SK-N-SH (cell line): ENCODE measurements at regions not wholly inside any gene's neighbourhood (a gene's known extent, or its start where the extent isn't known, plus 50 kb on each side); places are given as distances from the start of the nearest gene placed in this dataset.

Experiments
- CHD2 ChIP-seq: fragments of 150-350 bp; IDR thresholded peaks from 2 replicates; pipeline ENCODE4 v1.6.1; 2018; ENCODE audit warnings: low read length; ENCODE audit not compliant: partially characterized antibody
- EP300 ChIP-seq, 2 experiments: IDR thresholded peaks; 2 replicates each; pipeline versions ENCODE4 v1.4.0 to v1.6.1; 2012; ENCODE audit warnings: borderline replicate concordance in 1 of 2, low read depth in 1 of 2, low read length in 1 of 2
- EZH2phosphoT487 ChIP-seq: fragments of 200-600 bp; sonication (generic); IDR thresholded peaks from 2 replicates; pipeline ENCODE4 v1.6.1; 2017; ENCODE audit warnings: low read depth, mixed run types, mild to moderate bottlenecking, antibody characterized with exemption, moderate library complexity, borderline replicate concordance
- POLR2AphosphoS5 ChIP-seq: IDR thresholded peaks from 2 replicates; pipeline ENCODE4 v1.6.1; 2012; ENCODE audit warnings: low read depth, low read length
- RAD21 ChIP-seq: IDR thresholded peaks from 2 replicates; pipeline ENCODE4 v1.6.1; 2012; ENCODE audit warnings: mild to moderate bottlenecking, low read length
- RCOR1 ChIP-seq: fragments of 150-350 bp; IDR thresholded peaks from 2 replicates; pipeline ENCODE4 v1.6.1; 2017; ENCODE audit warnings: antibody characterized with exemption, low read length
- SMC3 ChIP-seq: IDR thresholded peaks from 2 replicates; pipeline ENCODE4 v1.6.1; 2012; ENCODE audit warnings: low read depth, low read length, improper control_type of control experiment
- TAF1 ChIP-seq: IDR thresholded peaks from 2 replicates; pipeline ENCODE4 v1.6.1; 2012; ENCODE audit warnings: low read depth, mild to moderate bottlenecking, low read length, moderate library complexity, borderline replicate concordance
- TF ChIP-seq, protein P1 (sequence below): fragments of 200-600 bp; sonication (generic); IDR thresholded peaks from 2 replicates; pipeline ENCODE4 v1.6.1; 2017; ENCODE audit warnings: antibody characterized with exemption, mild to moderate bottlenecking, moderate library complexity
- TF ChIP-seq, protein P2 (sequence below): IDR thresholded peaks from 2 replicates; pipeline ENCODE4 v1.6.1; 2012; ENCODE audit warnings: mild to moderate bottlenecking, low read depth, low read length, moderate library complexity
- TF ChIP-seq, protein P3 (sequence below): IDR thresholded peaks from 2 replicates; pipeline ENCODE4 v1.4.0; 2012; ENCODE audit warnings: low read depth, borderline replicate concordance
- TF ChIP-seq, protein P4 (sequence below): IDR thresholded peaks from 2 replicates; pipeline ENCODE4 v1.4.0; 2012; ENCODE audit warnings: low read depth
- TF ChIP-seq, protein P5 (sequence below): fragments of 150-350 bp; IDR thresholded peaks from 2 replicates; pipeline ENCODE4 v1.6.1; 2017; ENCODE audit warnings: antibody characterized with exemption, low read length, low read depth, borderline replicate concordance

DNA sequence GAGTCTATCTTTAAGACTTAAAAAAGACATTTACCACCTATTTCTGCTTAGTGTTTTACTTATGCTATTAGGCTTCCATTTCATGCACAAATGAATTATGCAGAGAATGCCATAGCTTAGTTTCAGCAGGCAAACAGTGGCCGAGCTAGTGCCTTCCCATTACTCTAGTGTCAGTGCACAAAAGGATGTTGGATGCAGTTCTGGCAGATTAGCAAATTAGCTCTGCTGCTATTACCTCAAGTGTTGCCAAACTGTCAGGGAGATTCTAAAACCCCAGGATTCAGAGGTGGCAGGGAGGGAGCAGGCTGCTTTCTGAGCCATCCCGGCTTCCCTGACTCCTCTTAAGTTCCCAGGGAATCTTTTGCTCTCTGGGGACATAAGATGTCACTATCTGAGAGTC lies 209.4 kb upstream of the NCAM1 start:
- TF ChIP-seq RAD21 (no peak), SMC3 (no peak), CHD2 (no peak), TAF1 (no peak), POLR2AphosphoS5 (no peak), EP300 (IDR thresholded peaks at IDR 0.05; ENCODE audit: borderline replicate concordance in 1 of 2, low read depth in 1 of 2, low read length in 1 of 2) (no peak), RCOR1 (no peak), EZH2phosphoT487 (no peak)
- TF ChIP-seq, protein P1, sequence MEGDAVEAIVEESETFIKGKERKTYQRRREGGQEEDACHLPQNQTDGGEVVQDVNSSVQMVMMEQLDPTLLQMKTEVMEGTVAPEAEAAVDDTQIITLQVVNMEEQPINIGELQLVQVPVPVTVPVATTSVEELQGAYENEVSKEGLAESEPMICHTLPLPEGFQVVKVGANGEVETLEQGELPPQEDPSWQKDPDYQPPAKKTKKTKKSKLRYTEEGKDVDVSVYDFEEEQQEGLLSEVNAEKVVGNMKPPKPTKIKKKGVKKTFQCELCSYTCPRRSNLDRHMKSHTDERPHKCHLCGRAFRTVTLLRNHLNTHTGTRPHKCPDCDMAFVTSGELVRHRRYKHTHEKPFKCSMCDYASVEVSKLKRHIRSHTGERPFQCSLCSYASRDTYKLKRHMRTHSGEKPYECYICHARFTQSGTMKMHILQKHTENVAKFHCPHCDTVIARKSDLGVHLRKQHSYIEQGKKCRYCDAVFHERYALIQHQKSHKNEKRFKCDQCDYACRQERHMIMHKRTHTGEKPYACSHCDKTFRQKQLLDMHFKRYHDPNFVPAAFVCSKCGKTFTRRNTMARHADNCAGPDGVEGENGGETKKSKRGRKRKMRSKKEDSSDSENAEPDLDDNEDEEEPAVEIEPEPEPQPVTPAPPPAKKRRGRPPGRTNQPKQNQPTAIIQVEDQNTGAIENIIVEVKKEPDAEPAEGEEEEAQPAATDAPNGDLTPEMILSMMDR = no peak
- TF ChIP-seq, protein P2, sequence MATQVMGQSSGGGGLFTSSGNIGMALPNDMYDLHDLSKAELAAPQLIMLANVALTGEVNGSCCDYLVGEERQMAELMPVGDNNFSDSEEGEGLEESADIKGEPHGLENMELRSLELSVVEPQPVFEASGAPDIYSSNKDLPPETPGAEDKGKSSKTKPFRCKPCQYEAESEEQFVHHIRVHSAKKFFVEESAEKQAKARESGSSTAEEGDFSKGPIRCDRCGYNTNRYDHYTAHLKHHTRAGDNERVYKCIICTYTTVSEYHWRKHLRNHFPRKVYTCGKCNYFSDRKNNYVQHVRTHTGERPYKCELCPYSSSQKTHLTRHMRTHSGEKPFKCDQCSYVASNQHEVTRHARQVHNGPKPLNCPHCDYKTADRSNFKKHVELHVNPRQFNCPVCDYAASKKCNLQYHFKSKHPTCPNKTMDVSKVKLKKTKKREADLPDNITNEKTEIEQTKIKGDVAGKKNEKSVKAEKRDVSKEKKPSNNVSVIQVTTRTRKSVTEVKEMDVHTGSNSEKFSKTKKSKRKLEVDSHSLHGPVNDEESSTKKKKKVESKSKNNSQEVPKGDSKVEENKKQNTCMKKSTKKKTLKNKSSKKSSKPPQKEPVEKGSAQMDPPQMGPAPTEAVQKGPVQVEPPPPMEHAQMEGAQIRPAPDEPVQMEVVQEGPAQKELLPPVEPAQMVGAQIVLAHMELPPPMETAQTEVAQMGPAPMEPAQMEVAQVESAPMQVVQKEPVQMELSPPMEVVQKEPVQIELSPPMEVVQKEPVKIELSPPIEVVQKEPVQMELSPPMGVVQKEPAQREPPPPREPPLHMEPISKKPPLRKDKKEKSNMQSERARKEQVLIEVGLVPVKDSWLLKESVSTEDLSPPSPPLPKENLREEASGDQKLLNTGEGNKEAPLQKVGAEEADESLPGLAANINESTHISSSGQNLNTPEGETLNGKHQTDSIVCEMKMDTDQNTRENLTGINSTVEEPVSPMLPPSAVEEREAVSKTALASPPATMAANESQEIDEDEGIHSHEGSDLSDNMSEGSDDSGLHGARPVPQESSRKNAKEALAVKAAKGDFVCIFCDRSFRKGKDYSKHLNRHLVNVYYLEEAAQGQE = no peak
- TF ChIP-seq, protein P3, sequence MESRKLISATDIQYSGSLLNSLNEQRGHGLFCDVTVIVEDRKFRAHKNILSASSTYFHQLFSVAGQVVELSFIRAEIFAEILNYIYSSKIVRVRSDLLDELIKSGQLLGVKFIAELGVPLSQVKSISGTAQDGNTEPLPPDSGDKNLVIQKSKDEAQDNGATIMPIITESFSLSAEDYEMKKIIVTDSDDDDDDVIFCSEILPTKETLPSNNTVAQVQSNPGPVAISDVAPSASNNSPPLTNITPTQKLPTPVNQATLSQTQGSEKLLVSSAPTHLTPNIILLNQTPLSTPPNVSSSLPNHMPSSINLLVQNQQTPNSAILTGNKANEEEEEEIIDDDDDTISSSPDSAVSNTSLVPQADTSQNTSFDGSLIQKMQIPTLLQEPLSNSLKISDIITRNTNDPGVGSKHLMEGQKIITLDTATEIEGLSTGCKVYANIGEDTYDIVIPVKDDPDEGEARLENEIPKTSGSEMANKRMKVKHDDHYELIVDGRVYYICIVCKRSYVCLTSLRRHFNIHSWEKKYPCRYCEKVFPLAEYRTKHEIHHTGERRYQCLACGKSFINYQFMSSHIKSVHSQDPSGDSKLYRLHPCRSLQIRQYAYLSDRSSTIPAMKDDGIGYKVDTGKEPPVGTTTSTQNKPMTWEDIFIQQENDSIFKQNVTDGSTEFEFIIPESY = no peak
- TF ChIP-seq, protein P4, sequence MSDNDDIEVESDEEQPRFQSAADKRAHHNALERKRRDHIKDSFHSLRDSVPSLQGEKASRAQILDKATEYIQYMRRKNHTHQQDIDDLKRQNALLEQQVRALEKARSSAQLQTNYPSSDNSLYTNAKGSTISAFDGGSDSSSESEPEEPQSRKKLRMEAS = no peak
- TF ChIP-seq, protein P5, sequence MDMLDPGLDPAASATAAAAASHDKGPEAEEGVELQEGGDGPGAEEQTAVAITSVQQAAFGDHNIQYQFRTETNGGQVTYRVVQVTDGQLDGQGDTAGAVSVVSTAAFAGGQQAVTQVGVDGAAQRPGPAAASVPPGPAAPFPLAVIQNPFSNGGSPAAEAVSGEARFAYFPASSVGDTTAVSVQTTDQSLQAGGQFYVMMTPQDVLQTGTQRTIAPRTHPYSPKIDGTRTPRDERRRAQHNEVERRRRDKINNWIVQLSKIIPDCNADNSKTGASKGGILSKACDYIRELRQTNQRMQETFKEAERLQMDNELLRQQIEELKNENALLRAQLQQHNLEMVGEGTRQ = no peak
